ENCODE measurements at regions not wholly inside any gene's neighbourhood (a gene's known extent, or its start where the extent isn't known, plus 50 kb on each side); places are given as distances from the start of the nearest gene placed in this dataset.

DNA sequence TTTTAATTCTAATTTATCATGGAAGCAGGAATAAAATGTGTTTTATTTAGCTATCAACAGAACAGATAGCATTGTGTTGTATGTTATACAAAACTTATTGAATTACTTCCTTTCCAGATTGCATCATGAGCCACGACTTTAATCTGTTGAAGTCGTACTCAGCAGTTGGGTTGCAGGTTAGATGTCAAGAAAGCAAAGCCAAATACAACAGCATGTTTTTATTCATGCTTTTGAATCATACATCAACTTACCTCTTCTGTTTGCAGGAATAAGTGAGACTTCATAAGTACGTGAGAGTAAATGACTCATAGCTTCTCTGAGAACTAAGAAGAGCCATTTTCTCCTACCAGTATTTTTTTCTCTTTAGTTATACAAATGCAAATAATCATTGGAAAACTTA lies 110.8 kb upstream of the ADGRL4 start:
- no peak for TF ChIP-seq ZNF274 (IDR thresholded peaks at IDR 0.05; ENCODE audit: low read depth, low read length)
- no peak for TF ChIP-seq YY1 (IDR thresholded peaks at IDR 0.05; ENCODE audit: insufficient read depth, insufficient read length)
- no peak for TF ChIP-seq SUZ12 (IDR thresholded peaks at IDR 0.05; ENCODE audit: extremely low read depth, insufficient read depth, insufficient read length)
- H3K9me3 ChIP-seq (ENCODE audit: insufficient read depth, low read length): peaks cover 4% of the 10 kb centered on the region; the same call in 1 of the 2 replicates
- no peaks in the 10 kb centered on the region for H3K4me1 ChIP-seq (ENCODE audit: insufficient read depth, insufficient read length)
- H3K4me3 ChIP-seq (ENCODE audit: insufficient read length, low read depth): no peak overlapping the region
- DNase-seq (ENCODE audit: low read depth, low spot score): no peak
- no peaks in the 10 kb centered on the region for H3K27me3 ChIP-seq (ENCODE audit: insufficient read depth, insufficient read length)
- H3K9ac ChIP-seq (ENCODE audit: insufficient read length, low read depth): no peak overlapping the region
- no peaks in the 10 kb centered on the region for H3K36me3 ChIP-seq (ENCODE audit: insufficient read depth, insufficient read length, low read length)

DNA sequence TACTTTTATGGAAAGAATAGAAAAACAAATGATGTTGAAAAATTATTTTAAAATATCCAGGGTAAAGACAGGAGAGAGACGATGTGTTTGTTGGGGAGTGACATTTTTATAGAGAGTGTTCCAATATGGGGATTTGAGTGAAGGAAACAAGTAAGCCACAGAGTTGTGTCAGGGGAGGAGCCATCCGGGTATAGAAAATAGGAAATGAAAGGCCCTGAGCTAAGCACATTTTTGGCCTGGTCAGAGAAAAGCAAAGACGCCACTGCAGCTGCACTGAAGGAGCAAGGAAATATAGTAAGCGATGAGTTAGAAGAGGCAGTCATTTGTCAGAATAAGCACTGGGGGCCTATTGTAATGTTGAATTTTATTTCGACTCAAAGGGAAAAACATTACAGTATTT lies 107.3 kb upstream of the ADGRL4 start:
- no peak for TF ChIP-seq ZNF274 (IDR thresholded peaks at IDR 0.05; ENCODE audit: low read depth, low read length)
- no peak for TF ChIP-seq YY1 (IDR thresholded peaks at IDR 0.05; ENCODE audit: insufficient read depth, insufficient read length)
- no peak for TF ChIP-seq SUZ12 (IDR thresholded peaks at IDR 0.05; ENCODE audit: extremely low read depth, insufficient read depth, insufficient read length)
- Histone ChIP-seq H3K4me3 (ENCODE audit: insufficient read length, low read depth) (no peak overlapping the region), H3K27me3 (ENCODE audit: insufficient read depth, insufficient read length) (no peaks in the 10 kb centered on the region), H3K36me3 (ENCODE audit: insufficient read depth, insufficient read length, low read length) (no peaks in the 10 kb centered on the region), H3K9me3 (ENCODE audit: insufficient read depth, low read length) (peaks cover 4% of the 10 kb centered on the region; the same call in 1 of the 2 replicates), H3K9ac (ENCODE audit: insufficient read length, low read depth) (no peak overlapping the region), H3K4me1 (ENCODE audit: insufficient read depth, insufficient read length) (no peaks in the 10 kb centered on the region)
- no peak for DNase-seq (ENCODE audit: low read depth, low spot score)

- Histone ChIP-seq H3K9me3 (ENCODE audit: insufficient read depth, low read length) (peaks cover 4% of the 10 kb centered on the region; the same call in 1 of the 2 replicates), H3K4me3 (ENCODE audit: insufficient read length, low read depth) (no peak overlapping the region), H3K36me3 (ENCODE audit: insufficient read depth, insufficient read length, low read length) (no peaks in the 10 kb centered on the region), H3K27me3 (ENCODE audit: insufficient read depth, insufficient read length) (no peaks in the 10 kb centered on the region), H3K4me1 (ENCODE audit: insufficient read depth, insufficient read length) (no peaks in the 10 kb centered on the region), H3K9ac (ENCODE audit: insufficient read length, low read depth) (no peak overlapping the region)
- TF ChIP-seq SUZ12 (IDR thresholded peaks at IDR 0.05; ENCODE audit: extremely low read depth, insufficient read depth, insufficient read length) (no peak), ZNF274 (IDR thresholded peaks at IDR 0.05; ENCODE audit: low read depth, low read length) (no peak), YY1 (IDR thresholded peaks at IDR 0.05; ENCODE audit: insufficient read depth, insufficient read length) (no peak)
- no peak for DNase-seq (ENCODE audit: low read depth, low spot score)
Observed at GRCh38 chr1:79110749-79111148, 104.2 kb upstream of the ADGRL4 start.

- TF ChIP-seq YY1 (IDR thresholded peaks at IDR 0.05; ENCODE audit: insufficient read depth, insufficient read length): no peak
- TF ChIP-seq ZNF274 (IDR thresholded peaks at IDR 0.05; ENCODE audit: low read depth, low read length): no peak
- no peak for TF ChIP-seq SUZ12 (IDR thresholded peaks at IDR 0.05; ENCODE audit: extremely low read depth, insufficient read depth, insufficient read length)
- Histone ChIP-seq H3K27me3 (ENCODE audit: insufficient read depth, insufficient read length) (no peaks in the 10 kb centered on the region), H3K9me3 (ENCODE audit: insufficient read depth, low read length) (peaks cover 4% of the 10 kb centered on the region; the same call in 1 of the 2 replicates), H3K4me3 (ENCODE audit: insufficient read length, low read depth) (no peak overlapping the region), H3K36me3 (ENCODE audit: insufficient read depth, insufficient read length, low read length) (no peaks in the 10 kb centered on the region), H3K4me1 (ENCODE audit: insufficient read depth, insufficient read length) (no peaks in the 10 kb centered on the region), H3K9ac (ENCODE audit: insufficient read length, low read depth) (no peak overlapping the region)
- DNase-seq (ENCODE audit: low read depth, low spot score): no peak
Observed at GRCh38 chr1:79109445-79109844, 102.9 kb upstream of the ADGRL4 start.

GRCh38 chr1:79105500-79105899 lies 99.0 kb upstream of the ADGRL4 start:
- H3K4me3 ChIP-seq (ENCODE audit: insufficient read length, low read depth): no peak overlapping the region
- TF ChIP-seq YY1 (IDR thresholded peaks at IDR 0.05; ENCODE audit: insufficient read depth, insufficient read length) (no peak), ZNF274 (IDR thresholded peaks at IDR 0.05; ENCODE audit: low read depth, low read length) (no peak), SUZ12 (IDR thresholded peaks at IDR 0.05; ENCODE audit: extremely low read depth, insufficient read depth, insufficient read length) (no peak)
- no peaks in the 10 kb centered on the region for H3K36me3 ChIP-seq (ENCODE audit: insufficient read depth, insufficient read length, low read length)
- no peaks in the 10 kb centered on the region for H3K4me1 ChIP-seq (ENCODE audit: insufficient read depth, insufficient read length)
- DNase-seq (ENCODE audit: low read depth, low spot score): no peak
- no peaks in the 10 kb centered on the region for H3K27me3 ChIP-seq (ENCODE audit: insufficient read depth, insufficient read length)
- H3K9ac ChIP-seq (ENCODE audit: insufficient read length, low read depth): no peak overlapping the region
- no peaks in the 10 kb centered on the region for H3K9me3 ChIP-seq (ENCODE audit: insufficient read depth, low read length)

- TF ChIP-seq SUZ12 (IDR thresholded peaks at IDR 0.05; ENCODE audit: extremely low read depth, insufficient read depth, insufficient read length) (no peak), ZNF274 (IDR thresholded peaks at IDR 0.05; ENCODE audit: low read depth, low read length) (no peak), YY1 (IDR thresholded peaks at IDR 0.05; ENCODE audit: insufficient read depth, insufficient read length) (no peak)
- no peak overlapping the region for H3K9ac ChIP-seq (ENCODE audit: insufficient read length, low read depth)
- H3K4me3 ChIP-seq (ENCODE audit: insufficient read length, low read depth): no peak overlapping the region
- no peaks in the 10 kb centered on the region for H3K4me1 ChIP-seq (ENCODE audit: insufficient read depth, insufficient read length)
- H3K9me3 ChIP-seq (ENCODE audit: insufficient read depth, low read length): no peaks in the 10 kb centered on the region
- H3K27me3 ChIP-seq (ENCODE audit: insufficient read depth, insufficient read length): no peaks in the 10 kb centered on the region
- DNase-seq (ENCODE audit: low read depth, low spot score): no peak
- no peaks in the 10 kb centered on the region for H3K36me3 ChIP-seq (ENCODE audit: insufficient read depth, insufficient read length, low read length)
Observed at GRCh38 chr1:79104617-79105016, 98.1 kb upstream of the ADGRL4 start.

- Histone ChIP-seq H3K9ac (ENCODE audit: insufficient read length, low read depth) (no peak overlapping the region), H3K4me3 (ENCODE audit: insufficient read length, low read depth) (no peak overlapping the region), H3K27me3 (ENCODE audit: insufficient read depth, insufficient read length) (no peaks in the 10 kb centered on the region), H3K4me1 (ENCODE audit: insufficient read depth, insufficient read length) (no peaks in the 10 kb centered on the region), H3K36me3 (ENCODE audit: insufficient read depth, insufficient read length, low read length) (no peaks in the 10 kb centered on the region), H3K9me3 (ENCODE audit: insufficient read depth, low read length) (no peaks in the 10 kb centered on the region)
- no peak for DNase-seq (ENCODE audit: low read depth, low spot score)
- TF ChIP-seq ZNF274 (IDR thresholded peaks at IDR 0.05; ENCODE audit: low read depth, low read length): no peak
- no peak for TF ChIP-seq SUZ12 (IDR thresholded peaks at IDR 0.05; ENCODE audit: extremely low read depth, insufficient read depth, insufficient read length)
- no peak for TF ChIP-seq YY1 (IDR thresholded peaks at IDR 0.05; ENCODE audit: insufficient read depth, insufficient read length)
Observed at GRCh38 chr1:79100385-79100784, 93.9 kb upstream of the ADGRL4 start.
